ENCODE measurements at regions not wholly inside any gene's neighbourhood (a gene's known extent, or its start where the extent isn't known, plus 50 kb on each side); places are given as distances from the start of the nearest gene placed in this dataset.

DNA sequence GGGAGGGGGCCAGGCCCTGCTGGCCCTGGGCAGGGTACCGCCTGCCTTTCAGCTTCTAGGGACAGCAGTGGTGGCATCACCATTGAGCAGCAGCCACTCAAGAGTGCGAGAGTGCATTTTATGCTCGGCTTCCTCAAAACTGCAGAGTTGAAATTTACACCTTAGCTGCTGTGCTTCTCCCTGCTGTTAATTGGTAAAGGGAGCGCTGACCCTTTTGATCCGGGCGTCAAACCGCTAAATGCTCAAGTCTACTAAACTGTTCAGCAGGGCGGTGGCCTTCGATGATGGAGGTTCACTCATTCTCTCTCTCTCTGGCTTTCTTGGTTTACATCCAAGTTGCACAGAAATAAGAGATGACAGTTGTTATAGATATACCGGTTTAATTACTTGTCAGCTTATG is 368.6 kb upstream of the IRX2 start:
- TF ChIP-seq, protein P1, sequence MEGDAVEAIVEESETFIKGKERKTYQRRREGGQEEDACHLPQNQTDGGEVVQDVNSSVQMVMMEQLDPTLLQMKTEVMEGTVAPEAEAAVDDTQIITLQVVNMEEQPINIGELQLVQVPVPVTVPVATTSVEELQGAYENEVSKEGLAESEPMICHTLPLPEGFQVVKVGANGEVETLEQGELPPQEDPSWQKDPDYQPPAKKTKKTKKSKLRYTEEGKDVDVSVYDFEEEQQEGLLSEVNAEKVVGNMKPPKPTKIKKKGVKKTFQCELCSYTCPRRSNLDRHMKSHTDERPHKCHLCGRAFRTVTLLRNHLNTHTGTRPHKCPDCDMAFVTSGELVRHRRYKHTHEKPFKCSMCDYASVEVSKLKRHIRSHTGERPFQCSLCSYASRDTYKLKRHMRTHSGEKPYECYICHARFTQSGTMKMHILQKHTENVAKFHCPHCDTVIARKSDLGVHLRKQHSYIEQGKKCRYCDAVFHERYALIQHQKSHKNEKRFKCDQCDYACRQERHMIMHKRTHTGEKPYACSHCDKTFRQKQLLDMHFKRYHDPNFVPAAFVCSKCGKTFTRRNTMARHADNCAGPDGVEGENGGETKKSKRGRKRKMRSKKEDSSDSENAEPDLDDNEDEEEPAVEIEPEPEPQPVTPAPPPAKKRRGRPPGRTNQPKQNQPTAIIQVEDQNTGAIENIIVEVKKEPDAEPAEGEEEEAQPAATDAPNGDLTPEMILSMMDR (IDR thresholded peaks at IDR 0.05) = no peak
- no peak for TF ChIP-seq POLR2A (IDR thresholded peaks at IDR 0.05)

Data from tibial nerve (tissue), 3 donors.